IMR-90 (cell line): ENCODE measurements at regions not wholly inside any gene's neighbourhood (a gene's known extent, or its start where the extent isn't known, plus 50 kb on each side); places are given as distances from the start of the nearest gene placed in this dataset.

Experiments
- ATAC-seq: fragments of 200-7000 bp; cut with Tn5 transposase; 2 replicates; pipeline ENCODE4 v1.9.1; 2020; ENCODE audit warnings: low read depth, mild to moderate bottlenecking, moderate library complexity
- BruUV-seq: library from RNA; stranded (reverse); fragments of 400-500 nt; replicated peaks from 2 replicates; lab custom pipeline; 2021; lab: Mats Ljungman, UMichigan
- CTCF ChIA-PET: fragments of 300-600 bp; formaldehyde crosslinking; extraction: SDS; loops from one replicate; lab custom pipeline; 2021; ENCODE audit warnings: antibody characterized with exemption; lab: Yijun Ruan, JAX
- POLR2A ChIA-PET: fragments of 300-600 bp; sonication (Branson Sonifier 250); formaldehyde crosslinking; loops from one replicate; lab custom pipeline; 2022; ENCODE audit warnings: antibody characterized with exemption; ENCODE audit not compliant: unreplicated experiment; lab: Charles Lee
- DNase-seq: peaks from one replicate; pipeline ENCODE4 v3.0.0; 2013
- H2AFZ ChIP-seq: replicated peaks from 2 replicates; pipeline ENCODE3; 2013; ENCODE audit warnings: low read length, mild to moderate bottlenecking; ENCODE audit not compliant: poor library complexity
- H2AK5ac ChIP-seq: 2 replicates; pipeline ENCODE4 v1.6.1; 2013; ENCODE audit warnings: low read depth, low read length, inconsistent platforms
- H2AK9ac ChIP-seq: replicated peaks from 2 replicates; pipeline ENCODE3; 2013; ENCODE audit warnings: mild to moderate bottlenecking, low read depth, low read length, moderate library complexity; ENCODE audit not compliant: poor library complexity
- H2BK120ac ChIP-seq: 2 replicates; pipeline ENCODE4 v1.6.1; 2013; ENCODE audit warnings: low read depth, low read length, inconsistent platforms
- H2BK15ac ChIP-seq: 3 replicates; pipeline ENCODE4 v1.6.1; 2013; ENCODE audit warnings: low read depth, low read length, inconsistent platforms
- H2BK20ac ChIP-seq: 2 replicates; pipeline ENCODE4 v1.6.1; 2013; ENCODE audit warnings: low read depth, mild to moderate bottlenecking, inconsistent platforms, low read length, moderate library complexity
- H2BK5ac ChIP-seq: 2 replicates; pipeline ENCODE4 v1.6.1; 2013; ENCODE audit warnings: mild to moderate bottlenecking, low read depth, low read length, inconsistent platforms; ENCODE audit not compliant: poor library complexity, severe bottlenecking
- H3K14ac ChIP-seq: replicated peaks from 2 replicates; pipeline ENCODE4 v1.6.1; 2013; ENCODE audit warnings: low read depth, low read length, inconsistent platforms
- H3K18ac ChIP-seq: 2 replicates; pipeline ENCODE4 v1.6.1; 2013; ENCODE audit warnings: low read depth, low read length, control low read depth
- H3K23ac ChIP-seq: 2 replicates; pipeline ENCODE4 v1.6.1; 2013; ENCODE audit warnings: low read depth, low read length, inconsistent platforms
- H3K27ac ChIP-seq: 2 replicates; pipeline ENCODE4 v1.5.1; 2013; ENCODE audit warnings: mild to moderate bottlenecking, control low read depth, low read length; ENCODE audit not compliant: insufficient read depth
- H3K27me3 ChIP-seq: 2 replicates; pipeline ENCODE4 v1.6.1; 2013; ENCODE audit warnings: low read length; ENCODE audit not compliant: control insufficient read depth, insufficient read depth
- H3K36me3 ChIP-seq: 2 replicates; pipeline ENCODE4 v1.6.1; 2013; ENCODE audit warnings: low read length, mixed read lengths; ENCODE audit not compliant: control insufficient read depth, insufficient read depth
- H3K4ac ChIP-seq: 2 replicates; pipeline ENCODE4 v1.6.1; 2013; ENCODE audit warnings: low read depth, low read length, inconsistent platforms
- H3K4me1 ChIP-seq: 2 replicates; pipeline ENCODE4 v1.6.1; 2013; ENCODE audit warnings: low read length, mixed read lengths; ENCODE audit not compliant: control insufficient read depth, insufficient read depth
- H3K4me2 ChIP-seq: 2 replicates; pipeline ENCODE4 v1.6.1; 2013; ENCODE audit warnings: low read depth, mild to moderate bottlenecking, control low read depth, low read length, moderate library complexity
- H3K4me3 ChIP-seq: 2 replicates; pipeline ENCODE4 v1.5.1; 2013; ENCODE audit warnings: low read depth, mild to moderate bottlenecking, control low read depth, low read length, moderate library complexity; ENCODE audit not compliant: insufficient read depth
- H3K56ac ChIP-seq: 2 replicates; pipeline ENCODE4 v1.6.1; 2013; ENCODE audit warnings: low read length, inconsistent platforms; ENCODE audit not compliant: insufficient read depth; ENCODE audit errors: extremely low read depth
- H3K79me1 ChIP-seq, 2 experiments: 2 replicates each; pipeline ENCODE4 v1.6.1; 2013; ENCODE audit warnings: low read length in 2 of 2, inconsistent platforms in 1 of 2, low read depth in 1 of 2
- H3K9ac ChIP-seq: 2 replicates; pipeline ENCODE4 v1.6.1; 2013; ENCODE audit warnings: low read depth, low read length, control low read depth
- H3K9me1 ChIP-seq: 2 replicates; pipeline ENCODE4 v1.6.1; 2013; ENCODE audit warnings: low read length, inconsistent platforms; ENCODE audit not compliant: insufficient read depth
- H3K9me3 ChIP-seq: 2 replicates; pipeline ENCODE4 v1.6.1; 2013; ENCODE audit warnings: low read length; ENCODE audit not compliant: control insufficient read depth, insufficient read depth
- H4K20me1 ChIP-seq: 2 replicates; pipeline ENCODE4 v1.6.1; 2013; ENCODE audit warnings: low read length, inconsistent platforms; ENCODE audit not compliant: insufficient read depth
- H4K5ac ChIP-seq: 2 replicates; pipeline ENCODE4 v1.6.1; 2013; ENCODE audit warnings: mild to moderate bottlenecking, low read depth, low read length, control low read depth
- H4K8ac ChIP-seq, 2 experiments: 2 replicates each; pipeline ENCODE4 v1.6.1; 2013; ENCODE audit warnings: low read depth in 2 of 2, low read length in 2 of 2, control low read depth in 1 of 2, inconsistent platforms in 1 of 2
- H4K91ac ChIP-seq: 2 replicates; pipeline ENCODE4 v1.6.1; 2013; ENCODE audit warnings: low read depth, low read length, inconsistent platforms; ENCODE audit not compliant: insufficient read depth
- CHD1 ChIP-seq: IDR thresholded peaks from 2 replicates; pipeline ENCODE4 v1.6.1; 2012; ENCODE audit warnings: low read depth, low read length, improper control_type of control experiment
- CTCF ChIP-seq: conservative IDR thresholded peaks from 2 replicates; pipeline ENCODE4 v1.5.1; 2012; ENCODE audit warnings: mild to moderate bottlenecking, low read depth, low read length, improper control_type of control experiment
- MAFK ChIP-seq: IDR thresholded peaks from 2 replicates; pipeline ENCODE4 v1.6.1; 2012; ENCODE audit warnings: low read depth, low read length, improper control_type of control experiment
- POLR2A ChIP-seq: IDR thresholded peaks from 2 replicates; pipeline ENCODE4 v1.6.1; 2012; ENCODE audit warnings: mild to moderate bottlenecking, low read depth, low read length
- RAD21 ChIP-seq: IDR thresholded peaks from 2 replicates; pipeline ENCODE4 v1.6.1; 2012; ENCODE audit warnings: low read length, improper control_type of control experiment
- RCOR1 ChIP-seq: IDR thresholded peaks from 2 replicates; pipeline ENCODE4 v1.6.1; 2012; ENCODE audit warnings: mild to moderate bottlenecking, low read length, improper control_type of control experiment; ENCODE audit not compliant: insufficient replicate concordance
- RFX5 ChIP-seq: IDR thresholded peaks from 2 replicates; pipeline ENCODE4 v1.8.0; 2012; ENCODE audit warnings: low read depth, mild to moderate bottlenecking, low read length, moderate library complexity
- SMC3 ChIP-seq: fragments of 150-350 bp; IDR thresholded peaks from 2 replicates; pipeline ENCODE4 v1.6.1; 2016; ENCODE audit warnings: low read depth, mild to moderate bottlenecking, antibody characterized with exemption, low read length, moderate library complexity
- WGBS, 2 experiments: methylation state at CpG; one replicate each; pipeline versions ENCODE4 v1.1.5 to v1.1.7; 2013; ENCODE audit warnings: missing lambda C conversion rate in 2 of 2; ENCODE audit not compliant: insufficient read length in 1 of 2; ENCODE audit errors: extremely low coverage in 2 of 2; 5-methylcytosine and 5-hydroxymethylcytosine counted together
- dilution Hi-C: fragments of 300-500 bp; cut with HindIII; formaldehyde crosslinking; loops from one replicate; pipeline ENCODE4 v1.14.3; 2018; ENCODE audit warnings: low sequenced_read_pairs; ENCODE audit not compliant: unreplicated experiment
- in situ Hi-C: fragments of 300-500 bp; cut with MboI; formaldehyde crosslinking; loops from 3 replicates; pipeline ENCODE4 v1.14.3; 2019; ENCODE audit warnings: low sequenced_read_pairs, inconsistent platforms, mixed read lengths
- intact Hi-C: fragments of 100-400 bp; cut with micrococcal nuclease; formaldehyde crosslinking; loops from 2 replicates; pipeline ENCODE4 v1.10.0; 2022

- no peak for ATAC-seq
- Histone ChIP-seq H2AK9ac (no peak overlapping the region), H3K27ac (no peak overlapping the region), H2BK20ac (no peak overlapping the region), H2AFZ (no peak overlapping the region), H2AK5ac (no peak overlapping the region), H3K18ac (no peak overlapping the region), H4K8ac (no peak overlapping the region), H4K20me1 (no peaks in the 10 kb centered on the region), H3K4ac (no peak overlapping the region), H4K5ac (no peak overlapping the region), H3K23ac (no peak overlapping the region), H3K27me3 (peaks cover 27% of the 10 kb centered on the region), H3K56ac (no peak overlapping the region), H3K4me1 (no peaks in the 10 kb centered on the region), H3K9ac (no peak overlapping the region), H3K9me1 (no peaks in the 10 kb centered on the region), H2BK5ac (no peak overlapping the region), H3K9me3 (no peaks in the 10 kb centered on the region), H4K91ac (no peak overlapping the region), H3K14ac (no peak overlapping the region), H3K79me1 (no peaks in the 10 kb centered on the region), H3K4me3 (no peak overlapping the region), H3K4me2 (no peak overlapping the region), H2BK15ac (no peak overlapping the region), H2BK120ac (no peak overlapping the region), H3K36me3 (no peaks in the 10 kb centered on the region)
- POLR2A ChIA-PET, result no interaction called here
- no peak for DNase-seq
- in situ Hi-C loops, result no loop called here
- BruUV-seq, result no TSS peak
- CTCF ChIA-PET, result no interaction called here
- WGBS, 2 experiments, result no CpG with 5 or more reads among the region's 8 CpGs
- intact Hi-C loops, result no loop called here
- dilution Hi-C loops, result no loop called here
- TF ChIP-seq POLR2A (no peak), RAD21 (no peak), RCOR1 (no peak), CHD1 (no peak), SMC3 (no peak), CTCF (no peak), RFX5 (no peak), MAFK (no peak)
Observed at GRCh38 chr6:135129136-135129856, 51.8 kb upstream of the MYB start.
